Cerebellar cortex (tissue), 1 donor: ENCODE measurements at regions not wholly inside any gene's neighbourhood (a gene's known extent, or its start where the extent isn't known, plus 50 kb on each side); places are given as distances from the start of the nearest gene placed in this dataset.

Source experiments
- DNase-seq: peaks from one replicate; pipeline ENCODE4 v3.0.0-alpha.2; 2015; ENCODE audit warnings: low spot score

- no peak for DNase-seq
These were observed 545.4 kb downstream of the TUSC7 start for GRCh38 chr3:117254985-117255384.

DNA sequence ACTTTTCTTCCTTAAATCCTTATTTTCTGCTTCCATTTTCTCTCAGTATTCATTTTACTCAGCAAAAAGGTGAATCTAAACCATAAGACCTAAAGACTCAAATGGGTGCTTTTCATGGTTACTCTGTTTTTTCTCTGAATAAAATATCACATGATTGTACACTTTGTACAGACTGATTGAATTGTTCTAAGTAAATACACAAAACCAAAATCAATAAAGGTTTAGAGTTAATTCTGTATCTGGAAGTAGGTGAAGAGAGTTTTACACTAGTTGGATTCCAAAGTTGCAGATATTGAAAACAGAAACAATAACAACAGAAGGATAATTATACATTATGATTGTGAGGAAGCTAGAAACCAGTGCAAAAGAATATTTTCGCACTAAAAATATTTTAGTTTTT, 546.2 kb downstream of the TUSC7 start:
- no peak for DNase-seq

GRCh38 chr3:117261983-117262421, 552.4 kb downstream of the TUSC7 start:
- DNase-seq = no peak

DNA sequence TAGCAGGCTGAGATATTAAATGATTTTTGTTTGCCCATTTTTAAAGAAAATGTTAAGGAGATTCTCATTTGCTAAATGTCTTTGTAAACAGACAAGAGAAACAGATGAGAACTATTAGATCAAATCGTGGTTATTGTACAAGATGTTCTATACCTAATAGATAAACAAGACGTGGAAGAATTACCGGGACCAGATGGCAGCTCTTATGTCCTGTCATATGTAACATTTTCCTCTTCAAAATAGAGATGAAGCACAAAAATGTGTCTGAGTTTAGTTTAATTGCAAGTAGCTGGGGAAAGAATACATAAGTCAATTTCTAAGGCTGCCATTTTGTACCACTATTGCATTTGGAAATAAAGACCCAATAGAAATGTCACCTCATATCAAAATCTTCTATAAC, 553.7 kb downstream of the TUSC7 start:
- DNase-seq = no peak

GRCh38 chr3:117263745-117264144, 554.2 kb downstream of the TUSC7 start:
- no peak for DNase-seq

- no peak for DNase-seq
These were observed 554.8 kb downstream of the TUSC7 start for GRCh38 chr3:117264204-117264994.

DNA sequence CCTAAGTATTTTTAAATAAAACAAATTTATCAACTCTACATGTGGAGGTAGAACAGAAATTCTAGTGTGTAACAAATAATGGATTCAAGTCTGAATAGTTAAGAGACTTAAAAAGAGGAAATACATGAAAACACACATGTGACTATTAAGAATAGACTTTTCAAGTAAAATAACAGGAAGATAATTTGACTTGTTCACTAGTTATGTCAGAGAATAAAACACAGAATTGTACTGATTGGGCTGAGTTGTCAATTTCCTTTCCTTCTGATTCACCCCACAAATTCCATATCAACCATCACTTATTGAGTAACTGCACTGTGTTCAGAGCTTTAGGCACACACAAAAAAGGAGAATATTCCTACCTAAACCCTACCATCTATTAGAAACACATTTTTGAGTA, 557.2 kb downstream of the TUSC7 start:
- no peak for DNase-seq

DNA sequence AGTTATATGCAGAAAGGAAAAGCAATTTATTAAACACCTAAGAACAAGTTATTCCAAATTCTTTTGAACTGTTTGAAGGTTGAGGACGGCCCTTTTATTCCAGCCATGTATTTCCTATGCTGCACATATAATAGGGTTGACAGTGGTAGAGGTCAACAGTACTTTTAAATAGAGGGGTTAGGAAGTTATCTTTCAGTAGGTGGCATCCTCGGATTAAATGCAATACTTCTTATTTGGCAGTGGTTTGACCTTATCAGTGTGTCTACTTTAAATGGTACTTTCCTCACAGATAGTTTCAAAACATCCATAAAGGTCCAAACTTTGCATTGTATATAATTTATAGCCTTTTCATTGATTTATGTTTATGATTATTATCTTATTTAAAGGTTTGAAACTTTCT, 558.7 kb downstream of the TUSC7 start:
- DNase-seq = no peak

DNA sequence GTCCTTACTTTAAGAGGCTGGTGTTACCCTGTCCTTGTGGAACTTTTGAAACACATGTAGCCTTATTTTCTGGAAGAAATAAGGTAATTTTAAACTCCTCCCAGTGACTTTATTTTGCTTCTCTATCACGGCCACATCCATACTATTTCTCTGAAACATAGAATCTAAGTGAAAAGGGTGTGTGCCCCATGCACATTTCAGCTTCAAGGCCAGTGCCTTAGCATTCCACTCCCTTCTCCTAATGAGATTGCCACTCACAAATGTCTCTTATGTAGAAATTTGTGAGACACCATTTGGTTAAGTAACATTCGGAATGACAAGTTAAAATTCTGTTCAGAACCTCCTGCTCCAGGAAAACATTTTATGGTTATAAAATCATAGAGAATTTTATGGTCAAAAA, 562.7 kb downstream of the TUSC7 start:
- no peak for DNase-seq

GRCh38 chr3:117272876-117273523, 563.4 kb downstream of the TUSC7 start:
- no peak for DNase-seq

- no peak for DNase-seq
These were observed 568.2 kb downstream of the TUSC7 start for GRCh38 chr3:117277816-117278215.

- no peak for DNase-seq
These were observed 569.0 kb downstream of the TUSC7 start for GRCh38 chr3:117278424-117279190.

DNA sequence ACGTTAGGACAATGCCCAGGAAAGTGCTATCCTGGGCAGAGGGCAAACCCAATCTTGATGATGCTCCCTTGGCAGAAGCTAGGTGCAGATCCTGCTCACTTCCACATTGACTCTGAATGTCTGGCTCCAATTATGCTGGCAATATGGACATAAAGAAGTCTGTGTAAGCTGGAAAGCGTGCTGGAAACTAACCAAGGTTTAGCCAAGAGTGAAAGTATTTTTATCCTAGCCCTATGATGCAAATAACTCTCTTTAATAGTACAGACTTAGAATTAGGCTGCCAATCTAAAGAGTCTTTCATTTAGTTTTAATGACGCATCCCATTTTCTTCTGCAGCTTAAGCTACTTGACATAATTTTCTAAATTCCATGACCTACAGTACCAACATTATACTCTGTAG, 571.8 kb downstream of the TUSC7 start:
- DNase-seq = no peak

DNA sequence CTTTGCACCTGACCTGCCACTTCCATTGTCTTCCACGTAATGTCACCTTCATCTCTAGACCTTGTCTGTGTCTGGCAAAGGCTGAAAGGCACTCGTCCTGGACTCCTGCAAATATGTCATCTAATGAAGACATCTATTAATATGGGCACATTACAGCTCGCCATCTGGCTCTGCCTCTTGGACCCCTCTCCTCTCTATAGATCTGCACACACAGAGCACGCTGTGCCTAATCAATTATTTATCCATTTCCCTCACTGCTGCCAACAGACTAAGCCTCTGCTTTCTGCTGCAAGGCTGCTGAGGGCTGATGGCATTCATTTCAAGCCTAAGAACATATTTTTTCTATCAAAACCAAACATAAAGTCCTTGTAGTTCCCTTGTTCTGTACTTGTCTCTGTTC, 573.0 kb downstream of the TUSC7 start:
- DNase-seq = no peak

GRCh38 chr3:117285737-117286136, 576.2 kb downstream of the TUSC7 start:
- peak; percentile 5 for DNase-seq

DNA sequence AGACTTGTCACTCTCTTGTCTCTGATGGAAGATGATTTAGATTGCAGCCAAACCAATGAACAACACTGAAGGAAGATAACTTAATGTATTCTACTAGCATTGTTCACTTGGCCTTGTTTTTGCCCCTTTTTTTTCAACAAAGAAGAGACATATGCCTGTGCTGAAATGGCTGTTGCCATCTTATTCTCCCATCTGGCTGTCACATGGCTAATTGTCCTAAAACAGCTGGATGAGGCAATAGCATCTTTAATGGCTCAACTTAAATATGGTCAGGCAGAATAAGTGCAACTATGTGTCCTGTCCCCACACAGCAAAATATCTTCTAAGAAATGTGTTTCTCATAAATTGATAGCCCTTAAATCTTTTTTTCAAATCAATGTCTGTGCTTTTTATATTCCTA, 576.9 kb downstream of the TUSC7 start:
- DNase-seq = no peak

DNA sequence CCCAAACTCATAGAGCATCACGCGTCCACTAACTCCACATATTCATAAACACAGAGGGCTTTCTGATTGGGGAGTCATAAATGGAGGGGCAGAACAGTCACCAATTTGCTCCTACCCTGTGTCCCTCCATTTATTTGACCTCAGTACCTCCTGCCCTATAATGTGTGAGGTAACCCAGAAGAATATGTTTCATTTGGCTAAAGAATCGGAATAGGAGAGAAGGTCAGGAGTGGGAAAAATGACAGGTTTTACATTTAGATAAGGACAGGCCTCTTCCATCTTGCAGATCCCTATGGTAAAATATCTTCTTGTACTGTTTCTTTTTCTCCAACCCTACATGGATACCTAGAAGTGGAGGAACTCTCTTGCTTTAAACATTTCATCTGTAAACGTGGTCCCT, 578.0 kb downstream of the TUSC7 start:
- DNase-seq = no peak

GRCh38 chr3:117291476-117291875, 581.9 kb downstream of the TUSC7 start:
- no peak for DNase-seq

- no peak for DNase-seq
These were observed 587.5 kb downstream of the TUSC7 start for GRCh38 chr3:117297065-117297464.

DNA sequence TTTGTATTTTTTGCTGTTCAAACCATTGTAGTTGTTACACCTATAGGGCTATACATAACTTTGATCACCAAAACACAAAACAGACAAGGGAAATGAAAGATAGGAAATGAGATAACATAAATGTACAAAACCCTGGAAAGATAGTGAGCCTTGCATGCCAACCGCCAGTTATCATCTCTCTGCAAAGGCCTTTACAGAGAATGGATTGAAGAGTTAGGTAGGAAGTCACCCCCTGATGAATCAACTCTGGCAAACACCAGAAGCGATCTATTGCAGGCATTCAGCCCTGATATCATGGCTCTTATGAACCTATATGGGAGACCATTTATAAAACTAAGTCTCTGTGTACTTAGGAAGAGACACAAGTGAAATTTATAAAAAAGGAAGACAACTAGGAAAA, 588.0 kb downstream of the TUSC7 start:
- no peak for DNase-seq

GRCh38 chr3:117298273-117298672, 588.7 kb downstream of the TUSC7 start:
- no peak for DNase-seq

GRCh38 chr3:117302428-117302827, 592.8 kb downstream of the TUSC7 start:
- no peak for DNase-seq

GRCh38 chr3:117303443-117303842, 593.9 kb downstream of the TUSC7 start:
- DNase-seq = no peak
